Heart right ventricle (tissue), 16 donors: ENCODE measurements at regions not wholly inside any gene's neighbourhood (a gene's known extent, or its start where the extent isn't known, plus 50 kb on each side); places are given as distances from the start of the nearest gene placed in this dataset.

Experiments
- ATAC-seq, 8 donors: fragments of 200-7000 bp; cut with Tn5 transposase; one replicate each; pipeline ENCODE4 v1.9.1; 2020; ENCODE audit warnings: mild to moderate bottlenecking in 8 of 8, moderate library complexity in 8 of 8, moderate number of reproducible peaks in 1 of 8
- DNase-seq, 2 donors: peaks; one replicate each; pipeline ENCODE4 v3.0.0-alpha.2; 2020
- H3K27ac ChIP-seq, 10 donors: fragments of 200-600 bp; sonication (generic) in 2 of 10; one replicate each; pipeline versions ENCODE4 v1.5.0 to v1.8.0; 2020 to 2022; ENCODE audit warnings: mild to moderate bottlenecking in 3 of 10
- H3K27me3 ChIP-seq, 7 donors: fragments of 200-600 bp; one replicate each; pipeline ENCODE4 v1.8.0; 2021 to 2022; ENCODE audit warnings: mild to moderate bottlenecking in 2 of 7
- H3K36me3 ChIP-seq, 9 donors: fragments of 200-600 bp; sonication (generic) in 1 of 9; one replicate each; pipeline versions ENCODE4 v1.5.0 to v1.8.0; 2020 to 2022; ENCODE audit warnings: mild to moderate bottlenecking in 2 of 9
- H3K4me1 ChIP-seq, 9 donors: fragments of 200-600 bp; sonication (generic) in 1 of 9; one replicate each; pipeline versions ENCODE4 v1.5.0 to v1.8.0; 2020 to 2022; ENCODE audit warnings: mild to moderate bottlenecking in 4 of 9
- H3K4me3 ChIP-seq, 10 donors: fragments of 200-600 bp; sonication (generic) in 2 of 10; one replicate each; pipeline versions ENCODE4 v1.5.0 to v1.8.0; 2020 to 2022; ENCODE audit warnings: mild to moderate bottlenecking in 7 of 10, moderate library complexity in 2 of 10
- H3K9me3 ChIP-seq, 11 donors: fragments of 200-600 bp in 10 of 11; sonication (generic) in 2 of 11; one replicate each; pipeline versions ENCODE4 v1.5.0 to v1.8.0; 2013 to 2022; ENCODE audit warnings: mild to moderate bottlenecking in 2 of 11, control low read depth in 1 of 11, moderate library complexity in 1 of 11
- CTCF ChIP-seq, 9 donors: fragments of 200-600 bp; sonication (generic) in 2 of 9; IDR thresholded peaks; one replicate each; pipeline versions ENCODE4 v1.5.0 to v1.8.0; 2021 to 2022; ENCODE audit warnings: antibody characterized with exemption in 9 of 9, mild to moderate bottlenecking in 5 of 9, moderate library complexity in 1 of 9
- WGBS, 2 donors: extraction: QIAGEN DNeasy Blood & Tissue Kit; methylation state at CpG; one replicate each; pipeline ENCODE4 v1.1.7; 2013; ENCODE audit warnings: inconsistent platforms in 1 of 2; 5-methylcytosine and 5-hydroxymethylcytosine counted together
- intact Hi-C, 10 donors: fragments of 100-400 bp; cut with DNase I; formaldehyde crosslinking; loops; one replicate each; pipeline versions ENCODE4 v1.11.1 to v1.14.2; 2022
- donor health status: Arrhythmogenic right ventricular cardiomyopathy.
- donor health status: ischemic (EF 13 %, LVEDD 7.1; RV severe dilation, severe dysfunction).
- donor health status: healthy with polysubstance abuse.
- donor health status: DM: no; HTN: yes; CAD: no.
- donor health status: DM: no; HTN: no; CAD: no.
- donor health status: ischemic (EF 25% LVEDD 6.9; RV normal size, moderate dysfunction).
- donor health status: ischemic (EF 25% LVEDD 5.7; RV mildly dilated, moderate dysfunction).
- donor health status: healthy.
- donor health status: DM: yes; HTN: yes; CAD: no.
- donor health status: Ischemic cardiomyopathy.
- donor health status: ischemic (EF 35%, LVEDD 5.7; RV mildly dilated, moderate dysfunction).
- donor health status: nonischemic (EF 11% LVEDD 7.7; RV severe dilation, severe dysfunction).
- donor health status: DM: yes; HTN: yes; CAD: no.
- donor health status: PGD.
- donor health status: ischemic (EF 29% LVEDD 5.4; RV normal size, mild dysfunction).
- donor health status: nonischemic (EF 23%, LVEDD 6.1; RV moderate dilation, normal function).

- Histone ChIP-seq H3K27me3 (no peaks in the 10 kb centered on the region), H3K4me1 (peaks cover 0 to 6% (median 0%) of the 10 kb centered on the region in 9 donors), H3K9me3 (peaks cover 0 to 5% (median 0%) of the 10 kb centered on the region in 11 donors), H3K27ac (no peak overlapping the region), H3K4me3 (no peak overlapping the region), H3K36me3 (no peaks in the 10 kb centered on the region)
- no peak for DNase-seq
- intact Hi-C loops, result no loop called here
- no peak for ATAC-seq
- 46 to 56% methylated on average over 2 of the region's 2 CpGs for WGBS, 2 donors
- TF ChIP-seq CTCF (IDR thresholded peaks at IDR 0.05), result no peak
Measured at GRCh38 chr6:77178821-77179220, 284.5 kb downstream of the HTR1B start.

DNA sequence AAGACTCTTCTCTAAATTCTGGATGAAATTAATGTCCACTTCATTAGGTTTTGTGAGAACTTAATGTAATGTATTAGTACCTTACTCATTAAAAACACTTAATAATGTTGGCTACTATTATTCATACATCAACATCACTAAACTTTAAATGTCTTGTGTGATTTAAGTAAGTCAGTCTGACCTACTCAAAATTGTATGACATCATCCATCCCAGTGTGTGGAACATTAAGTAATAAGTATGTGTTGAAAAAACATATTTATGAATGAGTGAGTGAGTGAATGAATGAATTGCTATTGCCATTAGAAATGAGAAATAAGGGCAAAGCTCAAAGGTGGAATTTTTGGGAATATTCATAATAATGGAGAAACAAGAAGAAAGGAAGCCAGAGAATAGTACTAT is 285.8 kb downstream of the HTR1B start:
- no peak overlapping the region for H3K4me3 ChIP-seq
- no peak for TF ChIP-seq CTCF (IDR thresholded peaks at IDR 0.05)
- no peaks in the 10 kb centered on the region for H3K36me3 ChIP-seq
- peaks cover 0 to 6% (median 0%) of the 10 kb centered on the region in 9 donors for H3K4me1 ChIP-seq
- H3K27ac ChIP-seq, result no peak overlapping the region
- peaks cover 0 to 11% (median 0%) of the 10 kb centered on the region in 11 donors for H3K9me3 ChIP-seq
- no peaks in the 10 kb centered on the region for H3K27me3 ChIP-seq
- DNase-seq, result no peak
- no peak for ATAC-seq
- intact Hi-C loops, result no loop called here

- no peak for DNase-seq
Measured at GRCh38 chr6:77173472-77174074, 289.7 kb downstream of the HTR1B start.

GRCh38 chr6:77172578-77172977 is 290.7 kb downstream of the HTR1B start:
- TF ChIP-seq CTCF (IDR thresholded peaks at IDR 0.05), result no peak
- Histone ChIP-seq H3K27ac (no peak overlapping the region), H3K27me3 (no peaks in the 10 kb centered on the region), H3K36me3 (no peaks in the 10 kb centered on the region), H3K4me1 (no peaks in the 10 kb centered on the region), H3K9me3 (peaks cover 0 to 16% (median 0%) of the 10 kb centered on the region in 11 donors), H3K4me3 (no peak overlapping the region)
- ATAC-seq (no peak), DNase-seq (no peak)
- 94% methylated on average over 6 of the region's 6 CpGs for WGBS, 2 donors
- intact Hi-C loops, result no loop called here

More at GRCh38 chr6:77173472-77174074, 289.7 kb downstream of the HTR1B start:
- Histone ChIP-seq H3K4me1 (no peaks in the 10 kb centered on the region), H3K27ac (no peak overlapping the region), H3K36me3 (no peaks in the 10 kb centered on the region), H3K27me3 (no peaks in the 10 kb centered on the region), H3K9me3 (peaks cover 0 to 11% (median 0%) of the 10 kb centered on the region in 11 donors), H3K4me3 (no peak overlapping the region)
- intact Hi-C loops, result no loop called here
- 76 to 81% methylated on average over 7 of the region's 7 CpGs for WGBS, 2 donors
- no peak for ATAC-seq
- no peak for TF ChIP-seq CTCF (IDR thresholded peaks at IDR 0.05)
